Endothelial cell of umbilical vein (primary cell): ENCODE measurements at regions not wholly inside any gene's neighbourhood (a gene's known extent, or its start where the extent isn't known, plus 50 kb on each side); places are given as distances from the start of the nearest gene placed in this dataset.

Experiments
- BruUV-seq: library from RNA; stranded (reverse); fragments of 400-500 nt; replicated peaks from 2 replicates; lab custom pipeline; 2021; lab: Mats Ljungman, UMichigan
- CTCF ChIA-PET: fragments of 300-600, 350-600 bp; sonication (Branson Sonifier 250); formaldehyde crosslinking; loops from one replicate; lab custom pipeline; 2021; ENCODE audit warnings: antibody characterized with exemption, inconsistent platforms; lab: Charles Lee
- POLR2A ChIA-PET: fragments of 300-600, 350-600 bp; sonication (Branson Sonifier 250); formaldehyde crosslinking; loops from one replicate; lab custom pipeline; 2021; ENCODE audit warnings: antibody characterized with exemption, inconsistent platforms; lab: Charles Lee
- DNase-seq: peaks from one replicate; pipeline ENCODE4 v3.0.0-alpha.2; 2011; ENCODE audit warnings: low read depth, low spot score
- FAIRE-seq: peaks from 2 replicates; lab custom pipeline; 2011; peaks lifted over from hg19 to GRCh38; lab: Jason Lieb, UNC
- H2AFZ ChIP-seq: 2 replicates; pipeline ENCODE4 v1.6.0; 2012; ENCODE audit warnings: low read depth, low read length, control low read depth, inconsistent platforms
- H3K27ac ChIP-seq: 2 replicates; pipeline ENCODE4 v1.5.1; 2011; ENCODE audit warnings: low read depth, mild to moderate bottlenecking, control low read depth, low read length, moderate library complexity; ENCODE audit not compliant: insufficient read depth
- H3K27me3 ChIP-seq, 2 experiments: 2 replicates each; pipeline versions ENCODE4 v1.6.0 to v1.6.1; 2011; ENCODE audit warnings: low read length in 2 of 2, mixed read lengths in 1 of 2; ENCODE audit not compliant: control insufficient read depth in 2 of 2, insufficient read depth in 2 of 2
- H3K36me3 ChIP-seq, 2 experiments: 2 replicates in 1 of 2; 3 replicates in 1 of 2; pipeline ENCODE4 v1.5.1; 2011; ENCODE audit warnings: low read length in 2 of 2, mild to moderate bottlenecking in 1 of 2, moderate library complexity in 1 of 2; ENCODE audit not compliant: control insufficient read depth in 2 of 2, insufficient read depth in 2 of 2; ENCODE audit errors: extremely low read depth in 1 of 2
- H3K4me1 ChIP-seq: 3 replicates; pipeline ENCODE4 v1.5.1; 2011; ENCODE audit warnings: mild to moderate bottlenecking, low read length; ENCODE audit not compliant: control insufficient read depth, insufficient read depth; ENCODE audit errors: extremely low read depth
- H3K4me2 ChIP-seq: 2 replicates; pipeline ENCODE4 v1.6.1; 2011; ENCODE audit warnings: low read length, control low read depth, mixed read lengths; ENCODE audit not compliant: insufficient read depth
- H3K4me3 ChIP-seq, 3 experiments: fragments of 200-600 bp in 1 of 3; sonication (generic), shearing (Covaris generic) in 1 of 3; replicated peaks in 1 of 3; 2 replicates each; pipeline ENCODE4 v1.5.1; 2011 to 2016; ENCODE audit warnings: control low read depth in 3 of 3, low read length in 3 of 3, mild to moderate bottlenecking in 2 of 3, inconsistent platforms in 1 of 3, low read depth in 1 of 3, moderate library complexity in 1 of 3; ENCODE audit not compliant: insufficient read depth in 1 of 3
- H3K79me2 ChIP-seq: 2 replicates; pipeline ENCODE4 v1.6.0; 2012; ENCODE audit warnings: low read length, inconsistent platforms; ENCODE audit not compliant: control insufficient read depth, insufficient read depth
- H3K9ac ChIP-seq: replicated peaks from 2 replicates; pipeline ENCODE3; 2011; ENCODE audit warnings: low read length, control low read depth; ENCODE audit not compliant: insufficient read depth; ENCODE audit errors: extremely low read depth
- H3K9me1 ChIP-seq: replicated peaks from 3 replicates; pipeline ENCODE4 v1.6.0; 2011; ENCODE audit warnings: mild to moderate bottlenecking, low read length; ENCODE audit not compliant: control insufficient read depth, insufficient read depth; ENCODE audit errors: extremely low read depth
- H3K9me3 ChIP-seq: replicated peaks from 2 replicates; pipeline ENCODE4 v1.5.1; 2012; ENCODE audit warnings: low read length, inconsistent platforms; ENCODE audit not compliant: control insufficient read depth, insufficient read depth
- H4K20me1 ChIP-seq: replicated peaks from 2 replicates; pipeline ENCODE3; 2011; ENCODE audit warnings: mild to moderate bottlenecking, low read length; ENCODE audit not compliant: control insufficient read depth, insufficient read depth; ENCODE audit errors: extremely low read depth
- EZH2 ChIP-seq: IDR thresholded peaks from 2 replicates; pipeline ENCODE4 v1.6.1; 2012; ENCODE audit warnings: borderline replicate concordance, low read depth, mild to moderate bottlenecking, moderate library complexity, low read length, inconsistent platforms; ENCODE audit not compliant: severe bottlenecking
- FOS ChIP-seq: IDR thresholded peaks from 2 replicates; pipeline ENCODE4 v1.6.1; 2011; ENCODE audit warnings: mild to moderate bottlenecking, low read length, moderate library complexity, borderline replicate concordance; ENCODE audit not compliant: insufficient read depth
- GATA2 ChIP-seq: IDR thresholded peaks from 2 replicates; pipeline ENCODE4 v1.7.0; 2011; ENCODE audit warnings: low read depth, mild to moderate bottlenecking, moderate library complexity, mixed read lengths, low read length; ENCODE audit not compliant: insufficient read length, insufficient read depth
- JUN ChIP-seq: IDR thresholded peaks from 2 replicates; pipeline ENCODE4 v1.6.1; 2011; ENCODE audit warnings: borderline replicate concordance, low read depth; ENCODE audit not compliant: insufficient read length, insufficient read depth
- MYC ChIP-seq: IDR thresholded peaks from one replicate; pipeline ENCODE4 v1.6.1; 2011; ENCODE audit warnings: mild to moderate bottlenecking, low read depth, low read length
- POLR2A ChIP-seq: IDR thresholded peaks from 2 replicates; pipeline ENCODE4 v1.6.1; 2012; ENCODE audit warnings: low read depth, mild to moderate bottlenecking, control low read depth, low read length
- POLR2AphosphoS5 ChIP-seq: IDR thresholded peaks from 2 replicates; pipeline ENCODE4 v1.6.1; 2012; ENCODE audit warnings: low read depth, mild to moderate bottlenecking, control low read depth, low read length, moderate library complexity; ENCODE audit not compliant: insufficient read depth
- dilution Hi-C: fragments of 300-500 bp; cut with MboI; formaldehyde crosslinking; loops from one replicate; pipeline ENCODE4 v1.15.0; 2019; ENCODE audit warnings: low sequenced_read_pairs; ENCODE audit not compliant: extremely low pct_ligation_motif_present
- intact Hi-C: fragments of 100-400 bp; cut with micrococcal nuclease; formaldehyde crosslinking; loops from one replicate; pipeline ENCODE4 v1.10.0; 2022
- TF ChIP-seq, protein P1 (sequence below): IDR thresholded peaks from 2 replicates; pipeline ENCODE4 v1.6.1; 2011; ENCODE audit not compliant: insufficient read depth, insufficient read length
- TF ChIP-seq, protein P2 (sequence below), 2 donors: IDR thresholded peaks; 1 replicate in 1 of 2; 2 replicates in 1 of 2; pipeline ENCODE4 v1.5.1; 2011; ENCODE audit warnings: low read length in 2 of 2, mild to moderate bottlenecking in 2 of 2, moderate library complexity in 2 of 2, control low read depth in 1 of 2, inconsistent platforms in 1 of 2, low read depth in 1 of 2; ENCODE audit not compliant: insufficient read depth in 1 of 2; ENCODE audit errors: extremely low read depth in 1 of 2

GRCh38 chr15:70557521-70558258 lies 205.7 kb downstream of the UACA start:
- intact Hi-C loops (no loop called here), dilution Hi-C loops (no loop called here)
- Histone ChIP-seq H3K27me3 (peaks cover 0 to 8% of the 10 kb centered on the region in 2 experiments), H3K79me2 (no peaks in the 10 kb centered on the region), H3K4me2 (no peak overlapping the region), H4K20me1 (no peaks in the 10 kb centered on the region), H3K27ac (no peak overlapping the region), H3K4me1 (no peaks in the 10 kb centered on the region), H3K4me3 (no peak overlapping the region), H3K9ac (no peak overlapping the region), H3K9me3 (no peaks in the 10 kb centered on the region), H3K36me3 (no peaks in the 10 kb centered on the region), H2AFZ (no peak overlapping the region), H3K9me1 (no peaks in the 10 kb centered on the region)
- DNase-seq = no peak
- no peak for FAIRE-seq
- TF ChIP-seq POLR2A = no peak
- TF ChIP-seq GATA2 = no peak
- TF ChIP-seq, protein P1, sequence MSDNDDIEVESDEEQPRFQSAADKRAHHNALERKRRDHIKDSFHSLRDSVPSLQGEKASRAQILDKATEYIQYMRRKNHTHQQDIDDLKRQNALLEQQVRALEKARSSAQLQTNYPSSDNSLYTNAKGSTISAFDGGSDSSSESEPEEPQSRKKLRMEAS = no peak
- TF ChIP-seq, protein P2, sequence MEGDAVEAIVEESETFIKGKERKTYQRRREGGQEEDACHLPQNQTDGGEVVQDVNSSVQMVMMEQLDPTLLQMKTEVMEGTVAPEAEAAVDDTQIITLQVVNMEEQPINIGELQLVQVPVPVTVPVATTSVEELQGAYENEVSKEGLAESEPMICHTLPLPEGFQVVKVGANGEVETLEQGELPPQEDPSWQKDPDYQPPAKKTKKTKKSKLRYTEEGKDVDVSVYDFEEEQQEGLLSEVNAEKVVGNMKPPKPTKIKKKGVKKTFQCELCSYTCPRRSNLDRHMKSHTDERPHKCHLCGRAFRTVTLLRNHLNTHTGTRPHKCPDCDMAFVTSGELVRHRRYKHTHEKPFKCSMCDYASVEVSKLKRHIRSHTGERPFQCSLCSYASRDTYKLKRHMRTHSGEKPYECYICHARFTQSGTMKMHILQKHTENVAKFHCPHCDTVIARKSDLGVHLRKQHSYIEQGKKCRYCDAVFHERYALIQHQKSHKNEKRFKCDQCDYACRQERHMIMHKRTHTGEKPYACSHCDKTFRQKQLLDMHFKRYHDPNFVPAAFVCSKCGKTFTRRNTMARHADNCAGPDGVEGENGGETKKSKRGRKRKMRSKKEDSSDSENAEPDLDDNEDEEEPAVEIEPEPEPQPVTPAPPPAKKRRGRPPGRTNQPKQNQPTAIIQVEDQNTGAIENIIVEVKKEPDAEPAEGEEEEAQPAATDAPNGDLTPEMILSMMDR (IDR thresholded peaks at IDR 0.05; ENCODE audit: extremely low read depth in 1 of 2, insufficient read depth in 1 of 2, low read depth in 1 of 2, low read length in 2 of 2) = no peak
- no peak for TF ChIP-seq MYC
- no peak for TF ChIP-seq JUN
- TF ChIP-seq EZH2 = no peak
- no peak for TF ChIP-seq FOS
- TF ChIP-seq POLR2AphosphoS5 = no peak
- CTCF ChIA-PET = no interaction called here
- no TSS peak for BruUV-seq
- POLR2A ChIA-PET = no interaction called here
